Nephron progenitor cell (in vitro differentiated cells): ENCODE measurements at regions not wholly inside any gene's neighbourhood (a gene's known extent, or its start where the extent isn't known, plus 50 kb on each side); places are given as distances from the start of the nearest gene placed in this dataset.

Experiments used
- DNase-seq: peaks from one replicate; pipeline ENCODE4 v3.0.0; 2021
- H3K27ac Mint-ChIP-seq: 2 replicates; pipeline ENCODE4 v1.8.0; 2021; ENCODE audit warnings: mild to moderate bottlenecking, moderate library complexity, mixed read lengths
- H3K27me3 Mint-ChIP-seq: 2 replicates; pipeline ENCODE4 v1.8.0; 2021; ENCODE audit warnings: mild to moderate bottlenecking, low read depth, mixed read lengths; ENCODE audit not compliant: poor library complexity
- H3K36me3 Mint-ChIP-seq: 2 replicates; pipeline ENCODE4 v1.8.0; 2021; ENCODE audit warnings: low read depth, mixed read lengths
- H3K4me1 Mint-ChIP-seq: 2 replicates; pipeline ENCODE4 v1.8.0; 2021; ENCODE audit warnings: mixed read lengths
- H3K4me3 Mint-ChIP-seq: 2 replicates; pipeline ENCODE4 v1.8.0; 2021; ENCODE audit warnings: mild to moderate bottlenecking, moderate library complexity, mixed read lengths
- H3K9me3 Mint-ChIP-seq: 2 replicates; pipeline ENCODE4 v1.8.0; 2021; ENCODE audit warnings: mild to moderate bottlenecking, moderate library complexity, mixed read lengths
- CTCF ChIP-seq: fragments of 200-600 bp; sonication (generic); IDR thresholded peaks from 2 replicates; pipeline ENCODE4 v1.5.0; 2021; ENCODE audit warnings: antibody characterized with exemption

GRCh38 chr7:40979296-40979695 is 723.6 kb downstream of the INHBA start:
- Mint-ChIP-seq H3K36me3 (peaks cover 9% of the 10 kb centered on the region), H3K27me3 (peaks cover 6% of the 10 kb centered on the region), H3K27ac (no peak overlapping the region), H3K4me3 (no peak overlapping the region), H3K4me1 (peaks cover 47% of the 10 kb centered on the region), H3K9me3 (peaks cover 10% of the 10 kb centered on the region)
- no peak for DNase-seq
- no peak for TF ChIP-seq CTCF

GRCh38 chr7:40978047-40978446 is 724.8 kb downstream of the INHBA start:
- H3K4me3 Mint-ChIP-seq: no peak overlapping the region
- no peak for DNase-seq
- H3K9me3 Mint-ChIP-seq: peaks cover 10% of the 10 kb centered on the region
- no peak for TF ChIP-seq CTCF
- no peak overlapping the region for H3K27ac Mint-ChIP-seq
- peaks cover 9% of the 10 kb centered on the region for H3K36me3 Mint-ChIP-seq
- peaks cover 6% of the 10 kb centered on the region for H3K27me3 Mint-ChIP-seq
- H3K4me1 Mint-ChIP-seq: peaks cover 46% of the 10 kb centered on the region

GRCh38 chr7:40977533-40977932 is 725.4 kb downstream of the INHBA start:
- H3K4me1 Mint-ChIP-seq: peaks cover 46% of the 10 kb centered on the region
- no peak for TF ChIP-seq CTCF
- H3K4me3 Mint-ChIP-seq: no peak overlapping the region
- DNase-seq: no peak
- H3K9me3 Mint-ChIP-seq: peaks cover 10% of the 10 kb centered on the region
- peaks cover 6% of the 10 kb centered on the region for H3K27me3 Mint-ChIP-seq
- no peak overlapping the region for H3K27ac Mint-ChIP-seq
- H3K36me3 Mint-ChIP-seq: peaks cover 9% of the 10 kb centered on the region

- Mint-ChIP-seq H3K27ac (no peak overlapping the region), H3K4me1 (peaks cover 36% of the 10 kb centered on the region), H3K27me3 (no peaks in the 10 kb centered on the region), H3K9me3 (no peaks in the 10 kb centered on the region), H3K36me3 (no peaks in the 10 kb centered on the region), H3K4me3 (no peak overlapping the region)
- no peak for TF ChIP-seq CTCF
- DNase-seq: no peak
Measured at GRCh38 chr7:40972426-40972825, 730.5 kb downstream of the INHBA start.

GRCh38 chr7:40969641-40970040 is 733.2 kb downstream of the INHBA start:
- no peak for TF ChIP-seq CTCF
- peaks cover 15% of the 10 kb centered on the region for H3K4me1 Mint-ChIP-seq
- DNase-seq: no peak

GRCh38 chr7:40966693-40967092 is 736.2 kb downstream of the INHBA start:
- Mint-ChIP-seq H3K9me3 (no peaks in the 10 kb centered on the region), H3K4me1 (no peaks in the 10 kb centered on the region), H3K27me3 (peaks cover 7% of the 10 kb centered on the region), H3K27ac (no peak overlapping the region), H3K36me3 (no peaks in the 10 kb centered on the region), H3K4me3 (no peak overlapping the region)
- TF ChIP-seq CTCF: no peak
- no peak for DNase-seq

More at GRCh38 chr7:40969641-40970040, 733.2 kb downstream of the INHBA start:
- H3K4me3 Mint-ChIP-seq: no peak overlapping the region
- H3K9me3 Mint-ChIP-seq: no peaks in the 10 kb centered on the region
- no peaks in the 10 kb centered on the region for H3K36me3 Mint-ChIP-seq
- no peaks in the 10 kb centered on the region for H3K27me3 Mint-ChIP-seq
- H3K27ac Mint-ChIP-seq: no peak overlapping the region
